ENCODE measurements at regions not wholly inside any gene's neighbourhood (a gene's known extent, or its start where the extent isn't known, plus 50 kb on each side); places are given as distances from the start of the nearest gene placed in this dataset.
"Not testable (repeated sequence)": the region's sequence is repeated elsewhere in the genome, so short reads cannot be mapped to it uniquely, and the experiment has no call there.

DNA sequence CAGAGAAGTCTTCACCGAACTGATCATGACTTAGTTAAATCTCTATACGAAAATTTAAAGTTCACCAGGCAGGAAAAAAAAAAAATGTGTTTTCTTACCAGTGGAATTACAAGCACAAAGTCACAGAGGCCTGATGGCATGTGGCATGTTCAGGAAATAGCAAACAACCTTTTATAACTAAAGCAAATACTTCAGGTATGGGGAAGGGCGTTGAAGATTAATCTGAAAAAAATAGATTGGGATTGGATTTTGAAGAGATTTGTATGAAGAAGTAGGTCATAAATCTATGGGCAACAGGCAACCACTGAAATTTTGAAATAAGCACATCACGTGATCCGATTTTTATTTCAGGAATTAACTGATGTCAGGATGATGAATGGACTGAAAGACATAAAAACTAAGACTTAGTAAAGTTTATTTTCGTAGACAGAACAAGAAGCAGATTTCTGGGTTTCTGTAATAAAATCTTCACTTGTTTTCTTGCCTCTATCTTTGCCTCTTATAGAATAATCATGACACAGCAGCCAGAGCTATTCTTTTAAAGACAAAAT lies 295.9 kb upstream of the ADGRL4 start:
- no peak for DNase-seq

DNA sequence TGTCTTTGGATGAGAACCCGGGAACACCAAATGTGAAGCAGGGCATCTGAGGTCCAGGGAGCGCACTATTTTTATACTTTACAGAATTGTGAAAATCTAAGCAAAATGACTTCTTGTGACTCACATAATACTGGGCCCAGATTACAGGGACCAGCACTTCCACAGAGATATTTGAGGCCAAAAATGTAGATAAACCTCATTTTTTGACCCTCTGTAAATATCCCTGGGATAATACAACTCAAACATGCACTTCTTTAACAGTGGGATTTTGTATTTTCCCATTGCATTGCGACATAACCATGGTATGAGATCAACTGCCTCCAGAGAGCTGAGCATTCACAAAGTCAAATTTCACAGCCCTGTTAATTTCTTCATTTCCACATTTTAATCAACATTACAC lies 289.4 kb upstream of the ADGRL4 start:
- DNase-seq: no peak

DNA sequence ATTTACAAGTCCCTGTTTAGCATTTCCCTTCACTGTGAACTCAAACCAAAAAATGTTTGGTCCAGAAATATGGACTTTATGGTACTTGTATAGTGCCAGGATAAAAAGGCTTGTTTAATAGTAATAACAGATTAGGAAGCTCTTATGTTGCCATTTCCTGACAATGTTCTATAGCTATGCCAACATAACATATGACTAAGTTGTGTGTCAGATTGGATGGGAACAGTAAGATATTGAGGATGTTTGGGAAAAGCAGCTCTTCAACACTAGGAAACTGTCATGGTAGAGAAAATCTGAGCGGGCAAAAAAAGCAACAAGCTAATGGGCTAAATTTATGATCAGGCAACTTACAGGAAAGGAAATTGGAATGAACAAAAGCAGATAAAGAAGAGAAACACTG lies 287.1 kb upstream of the ADGRL4 start:
- DNase-seq: no peak

DNA sequence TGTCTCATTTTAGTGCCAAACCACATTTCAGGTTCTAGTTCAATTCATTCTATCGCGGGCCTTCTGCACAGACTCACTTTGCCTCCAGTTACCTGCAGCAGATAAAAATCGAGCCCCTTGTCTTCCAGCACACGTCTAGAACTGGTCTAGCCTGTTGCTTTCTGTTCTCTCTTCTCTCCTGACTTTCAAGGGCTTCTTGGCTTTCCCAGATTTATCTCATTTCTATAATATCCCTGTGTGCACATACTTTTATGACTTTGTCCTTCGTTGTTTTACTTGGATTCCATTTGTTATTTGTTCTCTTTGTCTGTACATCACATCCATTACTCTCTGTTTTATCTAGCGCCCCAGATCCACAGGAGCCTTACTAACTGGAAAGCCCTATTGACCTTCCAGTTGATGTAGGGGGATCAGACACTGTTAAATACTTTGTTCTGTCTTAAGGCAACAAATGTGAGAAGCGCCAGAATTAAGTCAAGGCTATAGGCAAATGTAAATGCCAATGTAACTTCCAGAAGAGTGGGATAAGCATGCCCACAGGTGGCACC lies 284.5 kb upstream of the ADGRL4 start:
- no peak for DNase-seq

DNA sequence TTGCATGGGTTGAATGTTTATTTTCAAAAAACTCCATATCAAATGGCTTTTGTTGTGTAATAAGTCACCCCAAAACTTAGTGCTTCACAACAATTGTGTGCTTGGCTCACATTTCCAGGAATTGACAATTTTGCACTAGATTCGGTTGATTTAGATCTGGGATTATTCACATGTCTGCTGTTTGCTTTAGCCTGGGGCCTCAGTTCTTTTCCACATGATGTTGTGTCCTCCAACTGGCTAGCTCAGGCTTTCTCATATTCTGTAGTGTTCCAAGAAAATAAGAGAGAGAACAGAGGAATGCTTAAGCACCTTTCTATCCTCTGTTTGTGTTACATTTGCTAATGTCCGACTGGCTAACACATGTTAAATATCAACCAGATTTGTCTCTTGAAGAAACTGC lies 281.5 kb upstream of the ADGRL4 start:
- DNase-seq: no peak

DNA sequence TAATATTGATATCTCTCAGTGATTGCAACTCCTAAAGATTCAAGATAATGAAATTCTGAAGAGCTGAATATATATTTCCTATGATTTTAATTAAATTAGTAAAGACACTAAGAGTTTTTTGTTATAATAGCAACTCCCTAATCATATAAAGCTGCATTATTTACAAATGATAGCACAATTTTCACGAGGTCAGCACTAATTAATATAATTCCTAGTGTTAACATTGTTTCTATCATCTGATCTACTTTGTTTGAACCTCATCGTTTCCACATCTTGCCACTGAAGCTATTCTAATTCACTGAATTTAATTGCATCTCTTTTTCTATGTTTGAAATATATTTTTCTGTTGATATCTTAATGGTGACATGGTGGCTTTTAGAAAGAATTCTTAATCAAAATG lies 279.1 kb upstream of the ADGRL4 start:
- DNase-seq: no peak

DNA sequence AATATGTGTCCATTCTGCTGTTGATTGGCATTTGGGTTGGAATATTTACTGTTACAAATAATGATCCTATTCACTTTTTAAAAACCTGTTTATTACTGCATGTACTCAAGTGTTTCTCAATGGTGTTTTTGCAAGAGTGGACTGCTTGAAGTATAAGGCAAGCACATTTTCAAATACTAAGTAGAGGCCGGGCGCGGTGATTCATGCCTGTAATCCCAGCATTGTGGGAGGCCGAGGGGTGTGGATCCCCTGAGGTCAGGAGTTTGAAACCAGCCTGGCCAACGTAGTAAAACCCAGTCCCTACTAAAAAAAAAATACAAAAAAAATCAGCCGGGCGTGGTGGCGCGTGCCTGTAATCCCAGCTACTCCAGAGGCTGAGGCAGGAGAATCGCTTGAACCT lies 276.9 kb upstream of the ADGRL4 start:
- no peak for DNase-seq

DNA sequence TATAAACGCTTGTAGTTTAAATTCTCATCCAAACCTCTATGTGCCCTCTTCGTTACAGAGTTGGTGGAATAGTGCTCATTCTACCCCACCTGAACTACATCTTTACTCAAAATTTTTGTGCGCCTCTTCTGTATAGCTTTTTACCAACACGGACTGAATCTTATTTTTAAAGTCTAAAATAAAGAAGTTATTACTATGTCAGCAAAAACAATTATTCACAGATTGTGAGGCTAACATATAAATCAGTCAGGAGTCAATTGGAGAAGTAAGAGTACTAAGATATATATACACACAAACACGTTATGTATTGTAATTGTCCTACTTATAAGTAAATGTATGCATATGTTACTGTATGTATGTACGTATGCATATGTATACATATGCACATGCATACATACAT lies 274.9 kb upstream of the ADGRL4 start:
- DNase-seq: no peak

DNA sequence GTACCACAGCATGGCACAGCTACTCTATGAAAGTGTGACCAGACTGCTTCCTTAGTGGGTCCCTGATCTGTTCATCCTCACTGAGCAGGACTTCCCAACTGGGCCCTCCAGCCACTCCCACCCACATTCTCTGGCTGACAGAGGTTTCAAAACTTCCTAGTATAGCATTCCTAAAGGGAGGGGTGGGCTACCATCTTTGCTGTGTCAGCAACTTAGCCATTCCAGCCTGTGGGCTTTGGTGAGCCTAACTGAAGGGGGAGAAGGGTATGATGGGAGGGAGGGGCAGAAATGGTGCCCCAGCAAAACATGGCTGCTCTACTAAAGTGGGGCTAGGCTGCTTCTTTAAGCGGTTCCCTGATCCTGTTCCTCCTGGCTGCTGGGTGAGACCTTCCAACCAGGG lies 265.2 kb upstream of the ADGRL4 start:
- DNase-seq: no peak

DNA sequence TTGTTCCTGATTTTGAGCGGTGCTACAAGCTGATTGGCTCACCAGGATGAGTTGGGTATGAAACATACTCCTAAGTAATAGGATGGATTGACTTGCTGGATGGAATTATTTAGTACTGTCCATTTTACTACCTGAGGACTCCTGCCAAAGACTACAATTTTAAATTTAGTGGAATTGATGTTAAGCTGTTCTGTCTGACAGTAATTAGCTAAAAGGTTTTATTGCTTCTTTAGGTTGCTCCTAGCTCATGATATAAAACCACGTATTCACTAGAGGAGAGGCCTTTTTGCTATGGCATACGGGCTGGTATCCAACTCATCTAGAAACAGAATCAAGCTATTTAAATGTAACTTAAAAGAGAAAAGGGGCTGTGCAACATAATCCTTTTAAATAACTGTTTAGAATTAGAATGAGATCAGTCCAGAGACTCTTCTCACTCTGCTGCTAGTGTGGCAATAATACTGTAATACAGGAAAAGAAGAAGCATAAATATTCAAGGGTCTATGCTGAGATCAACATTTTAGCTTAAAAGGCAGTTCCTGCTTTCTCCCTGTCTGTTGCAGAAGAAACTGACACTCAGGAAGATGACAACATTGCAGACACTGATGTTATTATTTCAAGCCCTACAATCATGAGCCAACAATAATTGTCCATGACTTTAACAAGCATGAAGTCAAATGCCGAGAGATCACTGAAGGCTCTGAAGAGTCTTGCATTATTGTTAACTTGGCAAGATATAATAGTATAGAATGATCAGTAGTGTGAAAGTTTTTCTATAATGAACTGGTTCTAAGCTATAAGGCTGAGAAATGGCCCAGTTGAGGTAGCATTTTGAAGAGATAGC lies 258.7 kb upstream of the ADGRL4 start:
- DNase-seq: no peak

DNA sequence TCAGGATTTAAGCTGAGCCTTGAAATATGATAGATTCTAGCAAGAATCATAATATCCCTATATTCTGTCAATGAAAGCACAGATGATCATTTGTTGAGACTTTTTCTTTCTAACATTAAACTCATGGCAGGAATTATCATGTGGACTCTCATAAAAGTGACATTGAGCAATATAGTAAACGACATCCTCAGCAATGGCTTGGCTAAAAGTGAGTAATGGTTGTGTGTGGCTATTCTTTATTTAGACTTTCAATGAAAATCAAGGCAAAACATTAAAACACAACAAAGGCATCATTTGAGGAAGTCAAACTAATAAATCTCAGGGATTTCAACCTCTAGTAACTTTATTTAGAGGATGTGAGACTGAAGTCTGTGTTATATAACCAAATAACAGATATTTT lies 257.8 kb upstream of the ADGRL4 start:
- DNase-seq: no peak

DNA sequence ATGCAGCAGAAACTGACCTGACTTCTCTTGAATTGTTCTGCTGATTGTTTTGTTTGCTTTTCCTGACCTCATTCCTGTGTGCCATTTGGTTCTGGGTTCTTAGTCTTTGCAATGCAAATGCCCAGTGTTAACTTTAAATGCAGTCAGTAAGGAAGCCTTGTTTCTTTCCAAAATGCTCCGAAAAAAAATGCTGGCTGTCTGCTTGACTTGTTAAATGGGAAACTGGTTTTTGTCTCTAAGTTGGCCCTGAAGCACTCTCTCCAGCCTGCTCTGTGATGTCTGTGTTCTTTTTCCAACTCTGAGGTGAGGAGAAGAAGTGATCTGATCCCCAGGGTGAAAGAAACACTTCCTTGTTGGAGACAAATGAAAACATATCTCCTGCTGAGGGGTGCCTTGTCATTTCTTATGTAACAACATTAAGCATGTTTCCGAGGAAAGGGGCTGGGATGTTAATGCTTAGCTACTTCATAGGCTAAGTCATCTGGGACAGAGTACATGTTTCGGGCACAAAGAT lies 256.3 kb upstream of the ADGRL4 start:
- DNase-seq: no peak

DNA sequence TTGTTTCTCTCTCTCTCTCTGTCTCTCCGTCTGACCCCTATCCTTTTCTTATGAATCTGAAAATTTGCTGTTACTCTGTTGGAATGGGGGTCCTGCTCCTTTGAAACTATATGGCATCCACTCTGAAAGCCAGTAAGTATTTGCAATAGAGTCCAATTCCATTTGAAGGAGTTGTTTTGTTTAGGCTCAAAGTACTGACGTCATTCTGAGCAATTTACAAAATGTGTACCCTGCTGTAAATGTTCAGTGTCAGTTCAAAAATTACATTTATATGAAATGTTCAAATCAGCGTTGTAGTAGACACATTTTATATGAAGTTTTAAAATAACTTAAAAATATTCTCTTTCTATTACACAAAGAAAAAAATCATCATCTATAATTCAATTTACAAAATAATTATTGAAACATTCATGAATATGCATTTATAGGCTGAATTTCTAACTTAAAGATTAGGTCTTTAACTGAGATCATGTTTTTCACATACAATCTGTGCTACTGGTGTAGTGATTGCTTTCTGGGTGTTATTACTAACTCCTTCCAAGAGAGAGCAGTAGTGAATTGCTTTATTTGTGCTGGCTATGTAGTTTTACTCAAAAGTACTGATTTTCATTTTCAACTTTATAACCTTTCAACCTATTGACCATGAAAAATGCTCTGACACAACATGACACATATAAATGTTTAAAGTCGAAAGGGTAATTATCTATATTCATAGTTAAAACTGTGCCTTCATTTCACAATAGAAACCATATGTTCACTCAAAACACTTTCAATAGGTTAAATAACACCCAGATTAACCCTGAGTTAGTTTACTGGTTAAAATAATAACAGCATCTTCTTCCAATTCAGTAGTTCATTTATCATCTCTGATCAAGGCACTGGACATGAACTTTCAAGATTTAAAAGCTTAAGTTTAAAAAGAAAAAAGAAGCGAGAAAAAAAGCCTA lies 253.1 kb upstream of the ADGRL4 start:
- DNase-seq: peak in 1 of 2 experiments; percentile 40

DNA sequence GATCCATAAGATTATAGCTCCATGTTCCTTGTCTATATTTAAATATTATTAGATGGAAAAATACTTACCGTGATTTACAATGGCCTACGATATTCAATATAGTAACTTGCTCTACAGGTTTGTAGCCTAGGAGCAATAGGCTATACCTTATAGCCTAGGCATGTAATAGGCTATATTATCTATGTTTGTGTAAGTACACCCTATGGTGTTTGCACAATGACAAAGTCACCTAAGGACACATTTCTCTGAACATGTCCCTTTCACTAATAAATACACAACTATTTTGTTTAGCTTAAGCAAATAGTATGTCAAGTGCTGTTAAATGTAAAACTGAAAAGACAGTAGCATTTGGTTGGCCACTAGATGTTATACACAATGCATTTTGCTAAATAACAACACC lies 248.9 kb upstream of the ADGRL4 start:
- DNase-seq: no peak

DNA sequence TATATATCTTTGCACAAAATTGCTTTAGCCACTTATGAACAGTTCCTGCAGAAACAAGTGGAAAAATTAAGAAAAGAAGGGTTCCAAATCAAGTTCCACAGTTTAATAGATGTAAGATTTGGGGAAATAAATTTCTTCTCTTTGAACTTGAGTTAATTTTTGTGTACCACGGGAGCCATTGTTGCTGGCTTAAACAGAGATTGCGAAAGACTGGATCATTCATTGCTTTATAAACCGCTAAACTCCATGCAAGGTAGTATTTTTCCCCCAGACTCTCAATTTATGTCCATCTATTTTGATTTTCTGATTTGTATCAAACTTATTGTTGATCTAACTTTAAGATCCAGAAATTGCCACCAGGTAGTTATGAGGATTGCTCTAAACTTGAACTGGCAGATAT lies 246.1 kb upstream of the ADGRL4 start:
- no peak for DNase-seq

DNA sequence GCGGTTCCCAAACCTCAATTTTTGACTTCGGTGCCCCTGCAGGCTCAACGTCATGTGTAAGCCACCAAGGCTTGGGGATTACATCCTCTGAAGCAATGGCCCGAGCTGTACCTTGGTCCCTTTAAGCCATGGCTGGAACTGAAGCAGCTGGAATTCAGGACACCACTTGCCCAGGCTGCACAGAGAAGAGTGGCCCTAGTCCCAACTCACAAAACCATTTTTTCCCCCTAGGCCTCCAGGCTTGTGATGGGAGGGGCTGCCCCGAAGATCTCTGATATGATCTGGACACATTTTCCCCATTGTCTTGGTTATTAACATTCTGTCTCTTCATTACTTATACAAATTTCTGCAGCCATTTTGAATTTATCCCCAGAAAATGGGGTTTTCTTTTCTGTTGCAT lies 233.3 kb upstream of the ADGRL4 start:
- DNase-seq: no peak

DNA sequence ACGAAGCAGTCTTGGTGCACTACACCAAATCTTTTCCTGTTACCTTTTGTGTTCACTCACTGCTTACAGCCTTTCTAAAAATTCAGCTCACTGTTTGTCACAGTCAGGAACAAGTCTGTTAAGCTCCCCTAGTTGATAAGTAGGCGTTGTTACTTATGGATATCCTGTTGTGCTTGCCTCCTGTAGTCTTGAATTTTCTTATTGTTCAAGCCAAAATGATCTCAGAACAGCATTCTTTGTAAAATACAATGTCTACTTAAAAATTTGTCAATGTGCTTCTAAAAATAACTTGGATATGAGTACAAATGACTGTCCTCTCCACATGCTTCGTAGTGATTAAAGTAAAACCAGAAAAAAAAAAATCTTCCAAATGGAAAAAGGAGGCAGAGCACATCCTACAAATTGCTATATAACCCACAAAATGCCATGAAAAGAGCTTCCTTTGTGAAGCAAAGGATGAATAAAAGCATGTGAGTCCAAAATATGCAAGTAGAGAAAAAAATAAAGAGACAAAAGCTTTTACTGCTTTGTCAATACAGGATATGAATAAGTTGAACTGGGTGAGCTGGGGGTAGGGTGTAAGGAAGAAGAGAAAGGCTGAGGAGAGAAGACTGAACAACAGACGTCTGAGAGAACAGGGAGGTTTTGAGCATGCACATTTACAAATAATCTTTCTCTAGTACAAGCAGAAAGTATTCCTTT lies 228.9 kb upstream of the ADGRL4 start:
- DNase-seq: no peak

DNA sequence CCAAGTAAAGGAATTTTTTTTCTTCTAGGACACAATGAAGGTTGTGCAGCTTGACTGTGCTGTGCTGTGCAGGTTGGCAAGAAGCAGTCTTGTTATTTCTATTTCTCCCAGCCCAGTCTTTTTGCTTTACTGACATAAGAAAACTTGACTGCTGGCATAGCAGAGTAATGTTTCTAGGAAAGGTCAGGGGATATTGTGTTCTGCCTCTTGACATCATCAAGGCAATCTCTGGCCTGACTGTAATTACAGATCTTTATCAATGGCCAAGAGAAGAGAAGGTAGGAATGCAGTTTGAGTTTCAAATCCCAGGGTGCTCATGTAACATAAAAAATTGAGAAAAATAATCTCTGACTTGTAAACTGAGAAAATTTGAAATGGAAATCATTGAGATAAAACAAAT lies 226.3 kb upstream of the ADGRL4 start:
- no peak for DNase-seq

DNA sequence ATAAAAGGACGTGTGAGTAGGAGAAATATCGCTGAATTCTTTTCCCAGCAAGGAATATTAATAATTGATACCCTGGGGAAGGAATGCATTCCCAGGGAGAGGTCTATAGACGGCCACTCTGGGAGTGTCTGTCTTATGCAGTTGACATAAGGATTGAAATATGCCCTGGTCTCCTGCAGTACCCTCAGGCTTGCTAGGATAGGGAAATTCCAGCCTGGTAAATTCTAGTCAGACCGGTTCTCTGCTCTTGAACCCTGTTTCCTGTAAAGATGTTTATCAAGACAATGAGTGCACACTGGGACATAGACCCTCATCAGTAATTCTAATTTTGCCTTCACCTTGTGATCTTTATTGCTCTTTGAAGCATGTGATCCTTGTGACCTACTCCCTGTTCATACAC lies 224.2 kb upstream of the ADGRL4 start:
- DNase-seq: not testable (repeated sequence)

DNA sequence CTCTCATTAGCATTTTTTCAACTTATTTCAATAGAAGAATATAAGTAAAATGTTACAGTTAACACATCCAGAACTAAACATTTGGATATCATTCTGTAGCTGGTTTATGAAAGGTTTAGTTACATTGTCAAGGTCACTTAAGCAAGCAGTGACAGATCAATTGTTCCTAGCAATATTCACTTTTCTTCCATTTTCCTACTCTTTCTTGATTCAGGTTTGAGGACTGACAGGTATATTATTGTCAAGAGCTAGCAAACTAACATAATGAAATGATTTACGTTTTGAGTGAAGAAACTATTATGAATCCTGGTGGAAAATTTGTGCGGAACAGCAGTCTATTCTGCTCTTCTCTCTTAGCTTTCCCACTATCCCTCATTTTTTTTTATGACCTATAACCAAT lies 220.4 kb upstream of the ADGRL4 start:
- no peak for DNase-seq

DNA sequence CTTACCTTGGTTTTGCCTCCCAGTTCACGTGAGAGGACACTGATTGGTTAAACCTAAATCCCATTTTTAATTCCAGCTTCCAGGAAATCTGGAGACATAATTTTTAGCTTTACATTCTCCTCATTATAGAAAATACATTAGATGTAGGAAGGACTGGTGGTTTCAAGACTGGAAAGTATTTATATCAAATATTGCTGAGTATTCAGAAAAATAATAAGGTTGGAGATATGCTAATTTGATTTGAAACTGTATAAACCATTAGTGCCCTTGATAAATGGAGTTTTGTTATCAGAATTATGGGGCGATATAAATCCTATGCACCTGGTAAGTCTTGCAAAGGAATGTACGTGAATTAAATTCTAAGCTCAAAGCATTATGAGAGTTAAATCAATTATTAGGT lies 218.0 kb upstream of the ADGRL4 start:
- no peak for DNase-seq

DNA sequence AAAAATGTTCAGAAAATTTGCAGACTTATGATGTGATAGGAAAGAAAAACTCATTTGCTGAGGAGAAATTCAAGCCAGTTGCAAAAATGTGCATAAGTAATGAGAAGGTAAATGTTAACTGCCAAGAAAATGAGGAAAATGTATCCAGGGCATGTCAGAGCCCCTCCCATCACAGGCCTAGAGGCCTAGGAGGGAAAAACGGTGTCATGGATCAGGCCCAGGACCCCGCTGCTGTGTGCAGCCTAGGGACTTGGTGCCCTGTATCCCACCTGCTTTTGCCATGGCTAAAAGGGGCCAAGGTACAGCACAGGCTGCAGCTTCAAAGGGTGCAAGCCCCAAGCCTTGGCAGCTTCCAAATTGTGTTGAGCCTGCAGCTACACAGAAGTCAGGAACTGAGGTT lies 214.0 kb upstream of the ADGRL4 start:
- no peak for DNase-seq

DNA sequence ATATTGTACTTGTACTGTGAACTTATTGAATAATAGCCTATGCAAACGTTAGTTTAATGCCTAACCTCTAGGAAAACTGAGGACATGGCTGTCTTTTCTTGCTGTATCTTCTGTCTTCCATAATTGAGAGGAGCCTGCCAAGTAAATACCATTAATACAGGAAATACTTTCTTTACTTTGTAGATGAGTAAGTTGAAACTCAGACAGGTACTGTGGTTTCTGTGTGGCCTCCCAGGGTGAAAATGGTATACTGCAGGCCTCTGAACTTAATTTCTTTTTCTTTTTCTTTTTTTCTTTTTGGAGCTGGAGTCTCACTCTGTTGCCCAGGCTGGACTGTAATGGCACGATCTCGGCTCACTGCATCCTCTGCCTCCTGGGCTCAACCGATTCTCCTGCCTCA lies 208.8 kb upstream of the ADGRL4 start:
- DNase-seq: no peak

Data from NCI-H524 (cell line).